A673 (cell line): ENCODE measurements at regions not wholly inside any gene's neighbourhood (a gene's known extent, or its start where the extent isn't known, plus 50 kb on each side); places are given as distances from the start of the nearest gene placed in this dataset.

Source experiments
- BruUV-seq: library from RNA; stranded (reverse); fragments of 400-500 nt; replicated peaks from 2 replicates; lab custom pipeline; 2021; lab: Mats Ljungman, UMichigan
- CTCF ChIA-PET: fragments of 300-600 bp; sonication (Branson Sonifier 250); formaldehyde crosslinking; loops from one replicate; lab custom pipeline; 2022; ENCODE audit warnings: antibody characterized with exemption; lab: Charles Lee
- POLR2A ChIA-PET: fragments of 300-600 bp; sonication (Branson Sonifier 250); formaldehyde crosslinking; loops from one replicate; lab custom pipeline; 2022; ENCODE audit warnings: antibody characterized with exemption; ENCODE audit not compliant: low non-redundant PET; lab: Charles Lee
- DNase-seq: peaks from one replicate; pipeline ENCODE4 v3.0.0-alpha.2; 2015; ENCODE audit warnings: low spot score
- H3K27ac ChIP-seq: fragments of 200-600 bp; sonication (generic); 2 replicates; pipeline ENCODE4 v1.5.1; 2016; ENCODE audit warnings: mixed run types, low read depth, mild to moderate bottlenecking, mixed read lengths, antibody characterized with exemption, low read length; ENCODE audit not compliant: poor library complexity, severe bottlenecking
- H3K27me3 ChIP-seq: fragments of 200-600 bp; sonication (generic); replicated peaks from 2 replicates; pipeline ENCODE4 v1.6.1; 2017; ENCODE audit warnings: mixed run types, low read depth, mild to moderate bottlenecking, mixed read lengths, antibody characterized with exemption, low read length; ENCODE audit not compliant: insufficient read depth, poor library complexity
- H3K36me3 ChIP-seq: fragments of 200-600 bp; sonication (generic); 2 replicates; pipeline ENCODE4 v1.6.1; 2016; ENCODE audit warnings: mixed run types, mild to moderate bottlenecking, mixed read lengths, antibody characterized with exemption, low read length; ENCODE audit not compliant: insufficient read depth, poor library complexity, severe bottlenecking
- H3K4me1 ChIP-seq: fragments of 200-600 bp; sonication (generic); 2 replicates; pipeline ENCODE4 v1.6.1; 2017; ENCODE audit warnings: mixed run types, mild to moderate bottlenecking, mixed read lengths, antibody characterized with exemption, low read length; ENCODE audit not compliant: insufficient read depth, poor library complexity, severe bottlenecking
- H3K4me3 ChIP-seq: fragments of 200-600 bp; sonication (generic); 2 replicates; pipeline ENCODE4 v1.5.1; 2016; ENCODE audit warnings: low read depth, mixed run types, mild to moderate bottlenecking, mixed read lengths, low read length; ENCODE audit not compliant: poor library complexity, severe bottlenecking
- H3K9me3 ChIP-seq: fragments of 200-600 bp; sonication (generic); 2 replicates; pipeline ENCODE4 v1.6.1; 2016; ENCODE audit warnings: mixed run types, low read depth, mild to moderate bottlenecking, mixed read lengths, antibody characterized with exemption, low read length; ENCODE audit not compliant: poor library complexity, severe bottlenecking
- CTCF ChIP-seq: fragments of 300-800, 200-600 bp; sonication (generic); conservative IDR thresholded peaks from 2 replicates; pipeline ENCODE4 v1.5.1; 2017; ENCODE audit warnings: low read depth, mild to moderate bottlenecking, antibody characterized with exemption, low read length, moderate library complexity, mixed read lengths
- EZH2 ChIP-seq: fragments of 200-600 bp; sonication (generic); IDR thresholded peaks from 2 replicates; pipeline ENCODE4 v1.6.1; 2017; ENCODE audit warnings: borderline replicate concordance, low read depth, mild to moderate bottlenecking, mixed read lengths, antibody characterized with exemption, low read length; ENCODE audit not compliant: poor library complexity, severe bottlenecking
- intact Hi-C: fragments of 100-400 bp; cut with micrococcal nuclease; formaldehyde crosslinking; loops from one replicate; pipeline ENCODE4 v1.10.0; 2022; ENCODE audit not compliant: unreplicated experiment

- ChIA-PET CTCF (no interaction called here), POLR2A (no interaction called here)
- no peak for DNase-seq
- Histone ChIP-seq H3K4me3 (no peak overlapping the region), H3K36me3 (no peaks in the 10 kb centered on the region), H3K27ac (no peak overlapping the region), H3K4me1 (peaks cover 16% of the 10 kb centered on the region), H3K9me3 (peaks cover 3% of the 10 kb centered on the region), H3K27me3 (no peaks in the 10 kb centered on the region)
- intact Hi-C loops: no loop called here
- BruUV-seq: no TSS peak
- TF ChIP-seq CTCF (no peak), EZH2 (no peak)
These were observed 545.0 kb downstream of the ETS1 start for GRCh38 chr11:128042290-128042751.

GRCh38 chr11:128040603-128041002, 546.8 kb downstream of the ETS1 start:
- Histone ChIP-seq H3K36me3 (no peaks in the 10 kb centered on the region), H3K9me3 (peaks cover 3% of the 10 kb centered on the region), H3K27me3 (no peaks in the 10 kb centered on the region), H3K27ac (no peak overlapping the region), H3K4me1 (peaks cover 2% of the 10 kb centered on the region), H3K4me3 (no peak overlapping the region)
- BruUV-seq: no TSS peak
- no peak for DNase-seq
- no peak for TF ChIP-seq EZH2
- TF ChIP-seq CTCF: no peak
- POLR2A ChIA-PET: no interaction called here
- CTCF ChIA-PET: no interaction called here
- intact Hi-C loops: no loop called here

- ChIA-PET POLR2A (interaction anchor here (0.6 kb wide), 1 partner anchor 1380 kb away, joined by 3 read pairs; no protein-coding TSS in a partner anchor), CTCF (no interaction called here)
- intact Hi-C loops: no loop called here
- Histone ChIP-seq H3K9me3 (peaks cover 3% of the 10 kb centered on the region), H3K4me1 (no peaks in the 10 kb centered on the region), H3K4me3 (no peak overlapping the region), H3K27ac (no peak overlapping the region), H3K36me3 (no peaks in the 10 kb centered on the region), H3K27me3 (no peaks in the 10 kb centered on the region)
- BruUV-seq: no TSS peak
- DNase-seq: peak; percentile 73
- TF ChIP-seq CTCF (no peak), EZH2 (no peak)
These were observed 548.0 kb downstream of the ETS1 start for GRCh38 chr11:128039140-128040021.
